Neural progenitor cell (in vitro differentiated cells): ENCODE measurements at regions not wholly inside any gene's neighbourhood (a gene's known extent, or its start where the extent isn't known, plus 50 kb on each side); places are given as distances from the start of the nearest gene placed in this dataset.

Experiments used
- DNase-seq: peaks from one replicate; pipeline ENCODE4 v3.0.0-alpha.2; 2016; ENCODE audit warnings: low spot score
- H2AFZ ChIP-seq: fragments of 200-600 bp; sonication (generic); replicated peaks from 2 replicates; pipeline ENCODE4 v1.6.1; 2016; ENCODE audit warnings: antibody characterized with exemption
- H3F3A ChIP-seq: fragments of 200-600 bp; sonication (generic); 2 replicates; pipeline ENCODE4 v1.6.1; 2016; ENCODE audit warnings: antibody characterized with exemption, low read depth
- H3K27ac ChIP-seq: fragments of 200-600 bp; sonication (generic); 2 replicates; pipeline ENCODE4 v1.5.1; 2016; ENCODE audit warnings: mild to moderate bottlenecking
- H3K27me3 ChIP-seq: fragments of 200-600 bp; sonication (generic); 2 replicates; pipeline ENCODE4 v1.6.1; 2016; ENCODE audit warnings: mild to moderate bottlenecking, moderate library complexity
- H3K36me3 ChIP-seq: fragments of 200-600 bp; sonication (generic); 2 replicates; pipeline ENCODE4 v1.5.1; 2016
- H3K4me1 ChIP-seq: fragments of 200-600 bp; sonication (generic); 2 replicates; pipeline ENCODE4 v1.6.1; 2016; ENCODE audit warnings: mixed run types
- H3K4me2 ChIP-seq: fragments of 200-600 bp; sonication (generic); 2 replicates; pipeline ENCODE4 v1.6.1; 2016
- H3K4me3 ChIP-seq: fragments of 200-600 bp; sonication (generic); 2 replicates; pipeline ENCODE4 v1.5.1; 2016
- H3K79me2 ChIP-seq: fragments of 200-600 bp; sonication (generic); 2 replicates; pipeline ENCODE4 v1.6.1; 2016; ENCODE audit warnings: low read depth
- H3K9ac ChIP-seq: fragments of 200-600 bp; sonication (generic); 2 replicates; pipeline ENCODE4 v1.6.1; 2016
- H3K9me3 ChIP-seq: fragments of 200-600 bp; sonication (generic); 2 replicates; pipeline ENCODE4 v1.5.1; 2016; ENCODE audit warnings: low read depth
- H4K20me1 ChIP-seq: fragments of 200-600 bp; sonication (generic); 2 replicates; pipeline ENCODE4 v1.6.1; 2016; ENCODE audit warnings: low read depth
- H3K27ac Mint-ChIP-seq: 3 replicates; pipeline ENCODE4 v1.8.0; 2021; ENCODE audit warnings: mixed read lengths
- H3K27me3 Mint-ChIP-seq: 2 replicates; pipeline ENCODE4 v1.8.0; 2022; ENCODE audit warnings: low read depth, mild to moderate bottlenecking, inconsistent platforms, moderate library complexity, mixed read lengths; ENCODE audit not compliant: insufficient read depth
- H3K36me3 Mint-ChIP-seq: 3 replicates; pipeline ENCODE4 v1.8.0; 2021; ENCODE audit warnings: mixed read lengths
- H3K4me1 Mint-ChIP-seq: 3 replicates; pipeline ENCODE4 v1.8.0; 2021; ENCODE audit warnings: mixed read lengths
- H3K4me3 Mint-ChIP-seq: 3 replicates; pipeline ENCODE4 v1.8.0; 2021; ENCODE audit warnings: mild to moderate bottlenecking, moderate library complexity, mixed read lengths
- H3K9me3 Mint-ChIP-seq: 3 replicates; pipeline ENCODE4 v1.8.0; 2020; ENCODE audit warnings: mixed read lengths
- EZH2 ChIP-seq: fragments of 200-600 bp; sonication (generic); IDR thresholded peaks from 2 replicates; pipeline ENCODE4 v1.6.1; 2017; ENCODE audit warnings: antibody characterized with exemption, mild to moderate bottlenecking, moderate library complexity
- EZH2phosphoT487 ChIP-seq: fragments of 200-600 bp; sonication (generic); IDR thresholded peaks from 2 replicates; pipeline ENCODE4 v1.6.1; 2017; ENCODE audit warnings: antibody characterized with exemption
- TF ChIP-seq, protein P1 (sequence below): fragments of 200-600 bp; sonication (generic); IDR thresholded peaks from 2 replicates; pipeline ENCODE4 v1.5.1; 2017; ENCODE audit warnings: antibody characterized with exemption, mild to moderate bottlenecking

DNA sequence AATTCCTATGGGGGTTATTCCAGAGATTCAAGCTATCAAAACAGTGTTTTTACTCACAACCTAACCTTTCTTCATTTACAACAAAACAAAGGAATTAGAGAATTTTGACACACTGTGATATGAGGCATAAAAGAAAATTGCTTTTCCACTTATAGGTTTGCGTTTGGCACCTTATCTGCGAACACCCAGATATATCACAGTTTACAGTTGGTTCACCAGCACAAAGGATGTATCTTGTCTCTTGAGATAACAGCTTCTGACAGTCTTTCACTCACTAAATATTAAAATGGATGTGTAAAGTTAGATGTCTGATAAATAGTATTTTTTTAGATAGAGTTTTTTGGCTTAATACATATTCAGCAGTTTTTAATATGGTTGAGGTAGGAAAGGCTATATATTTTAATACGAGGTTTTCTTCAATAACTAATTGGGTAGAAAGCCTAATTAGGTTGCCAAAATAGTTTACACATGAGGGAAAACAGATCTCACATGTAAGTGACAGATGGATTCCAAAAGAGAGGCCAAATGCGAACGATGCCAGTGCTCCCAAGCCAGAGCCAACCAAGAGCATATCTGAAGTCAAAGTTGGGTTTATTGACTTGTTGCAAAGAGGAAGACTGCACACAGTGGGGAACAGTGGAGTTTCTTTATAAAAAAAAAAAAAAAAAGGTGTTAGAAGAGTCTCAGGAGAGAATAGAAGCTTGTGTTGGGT, 1495.2 kb downstream of the MAT2B start:
- Histone ChIP-seq H3K4me3 (no peak overlapping the region), H4K20me1 (no peaks in the 10 kb centered on the region), H3K36me3 (no peaks in the 10 kb centered on the region), H2AFZ (no peak overlapping the region), H3K79me2 (no peaks in the 10 kb centered on the region), H3K9ac (no peak overlapping the region), H3K9me3 (no peaks in the 10 kb centered on the region), H3K4me1 (peaks cover 7% of the 10 kb centered on the region), H3K27me3 (no peaks in the 10 kb centered on the region), H3F3A (no peaks in the 10 kb centered on the region), H3K27ac (no peak overlapping the region), H3K4me2 (no peak overlapping the region)
- Mint-ChIP-seq H3K4me3 (no peak overlapping the region), H3K27ac (no peak overlapping the region), H3K36me3 (no peaks in the 10 kb centered on the region), H3K27me3 (no peaks in the 10 kb centered on the region), H3K4me1 (peaks cover 3% of the 10 kb centered on the region), H3K9me3 (no peaks in the 10 kb centered on the region)
- DNase-seq: no peak
- TF ChIP-seq, protein P1, sequence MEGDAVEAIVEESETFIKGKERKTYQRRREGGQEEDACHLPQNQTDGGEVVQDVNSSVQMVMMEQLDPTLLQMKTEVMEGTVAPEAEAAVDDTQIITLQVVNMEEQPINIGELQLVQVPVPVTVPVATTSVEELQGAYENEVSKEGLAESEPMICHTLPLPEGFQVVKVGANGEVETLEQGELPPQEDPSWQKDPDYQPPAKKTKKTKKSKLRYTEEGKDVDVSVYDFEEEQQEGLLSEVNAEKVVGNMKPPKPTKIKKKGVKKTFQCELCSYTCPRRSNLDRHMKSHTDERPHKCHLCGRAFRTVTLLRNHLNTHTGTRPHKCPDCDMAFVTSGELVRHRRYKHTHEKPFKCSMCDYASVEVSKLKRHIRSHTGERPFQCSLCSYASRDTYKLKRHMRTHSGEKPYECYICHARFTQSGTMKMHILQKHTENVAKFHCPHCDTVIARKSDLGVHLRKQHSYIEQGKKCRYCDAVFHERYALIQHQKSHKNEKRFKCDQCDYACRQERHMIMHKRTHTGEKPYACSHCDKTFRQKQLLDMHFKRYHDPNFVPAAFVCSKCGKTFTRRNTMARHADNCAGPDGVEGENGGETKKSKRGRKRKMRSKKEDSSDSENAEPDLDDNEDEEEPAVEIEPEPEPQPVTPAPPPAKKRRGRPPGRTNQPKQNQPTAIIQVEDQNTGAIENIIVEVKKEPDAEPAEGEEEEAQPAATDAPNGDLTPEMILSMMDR: no peak
- no peak for TF ChIP-seq EZH2
- no peak for TF ChIP-seq EZH2phosphoT487

DNA sequence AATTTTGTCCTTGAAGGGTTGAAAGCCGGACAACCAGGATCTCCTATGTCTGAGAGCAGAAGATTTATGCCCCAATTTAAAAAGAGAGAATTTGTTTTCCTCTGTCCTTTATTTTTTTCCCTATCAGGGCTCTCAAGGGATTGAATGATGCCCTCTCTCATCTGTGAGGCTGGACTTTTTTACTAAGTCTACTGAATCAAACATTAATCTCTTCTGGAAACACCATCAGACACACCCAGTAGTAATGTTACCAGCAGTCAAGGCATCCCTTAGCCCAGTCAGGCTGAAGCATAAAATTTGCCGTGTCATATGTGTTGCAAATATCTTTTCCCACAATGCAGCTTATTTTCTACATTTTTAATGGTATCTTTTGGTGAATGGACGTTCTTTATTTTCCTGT, 1497.9 kb downstream of the MAT2B start:
- Histone ChIP-seq H3K79me2 (no peaks in the 10 kb centered on the region), H3K36me3 (no peaks in the 10 kb centered on the region), H2AFZ (no peak overlapping the region), H3K27me3 (no peaks in the 10 kb centered on the region), H3K4me3 (no peak overlapping the region), H3K4me2 (no peak overlapping the region), H3K27ac (no peak overlapping the region), H4K20me1 (no peaks in the 10 kb centered on the region), H3K9ac (no peak overlapping the region), H3K4me1 (peaks cover 4% of the 10 kb centered on the region), H3F3A (no peaks in the 10 kb centered on the region), H3K9me3 (no peaks in the 10 kb centered on the region)
- Mint-ChIP-seq H3K4me3 (no peak overlapping the region), H3K4me1 (peaks cover 2% of the 10 kb centered on the region), H3K9me3 (no peaks in the 10 kb centered on the region), H3K27me3 (no peaks in the 10 kb centered on the region), H3K36me3 (no peaks in the 10 kb centered on the region), H3K27ac (no peak overlapping the region)
- DNase-seq: no peak
- TF ChIP-seq EZH2phosphoT487: no peak
- TF ChIP-seq, protein P1: no peak
- no peak for TF ChIP-seq EZH2

DNA sequence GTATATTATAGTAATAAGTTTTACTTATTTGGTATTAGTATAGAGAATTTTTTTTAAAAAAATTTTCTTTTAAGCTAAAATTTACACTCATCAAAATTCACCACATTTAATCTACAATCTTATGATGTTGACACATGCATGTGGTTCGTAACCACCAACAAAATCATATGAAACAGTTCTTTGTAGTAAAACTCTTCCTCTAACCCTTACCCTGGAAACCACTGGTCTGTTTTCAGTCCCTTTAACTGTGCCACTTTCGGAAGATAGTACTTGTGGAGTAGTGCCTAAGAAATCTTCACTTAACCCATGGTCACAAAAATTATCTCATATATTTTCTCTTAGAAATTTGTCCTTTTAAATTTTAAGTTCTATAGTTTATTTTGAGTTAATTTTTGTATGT, 1498.8 kb downstream of the MAT2B start:
- Mint-ChIP-seq H3K36me3 (no peaks in the 10 kb centered on the region), H3K4me1 (no peaks in the 10 kb centered on the region), H3K4me3 (no peak overlapping the region), H3K27ac (no peak overlapping the region), H3K9me3 (no peaks in the 10 kb centered on the region), H3K27me3 (no peaks in the 10 kb centered on the region)
- no peaks in the 10 kb centered on the region for H3F3A ChIP-seq
- H3K4me1 ChIP-seq: no peaks in the 10 kb centered on the region
- no peak overlapping the region for H2AFZ ChIP-seq
- H3K4me2 ChIP-seq: no peak overlapping the region
- H3K36me3 ChIP-seq: no peaks in the 10 kb centered on the region
- no peaks in the 10 kb centered on the region for H3K27me3 ChIP-seq
- no peaks in the 10 kb centered on the region for H3K9me3 ChIP-seq
- no peaks in the 10 kb centered on the region for H3K79me2 ChIP-seq
- no peak overlapping the region for H3K4me3 ChIP-seq
- no peaks in the 10 kb centered on the region for H4K20me1 ChIP-seq
- DNase-seq: no peak
- H3K9ac ChIP-seq: no peak overlapping the region
- TF ChIP-seq EZH2phosphoT487 (no peak), EZH2 (no peak)
- TF ChIP-seq, protein P1: no peak
- H3K27ac ChIP-seq: no peak overlapping the region
